ENCODE measurements at regions not wholly inside any gene's neighbourhood (a gene's known extent, or its start where the extent isn't known, plus 50 kb on each side); places are given as distances from the start of the nearest gene placed in this dataset.
"Not testable (repeated sequence)": the region's sequence is repeated elsewhere in the genome, so short reads cannot be mapped to it uniquely, and the experiment has no call there.

- DNase-seq (no peak), ATAC-seq (no peak)
- H3K9me3 ChIP-seq = no peaks in the 10 kb centered on the region
- H3K27me3 ChIP-seq (ENCODE audit: insufficient read depth in 3 of 3, low read length in 2 of 3) = no peaks in the 10 kb centered on the region
- H3K4me3 ChIP-seq = no peak overlapping the region
- intact Hi-C loops (cut with DNase I) = no loop called here
- TF ChIP-seq CTCF (IDR thresholded peaks at IDR 0.05) = no peak
- 41 to 55% (median 48%) methylated on average over 5 of the region's 5 CpGs for WGBS, 3 donors
- H3K36me3 ChIP-seq (ENCODE audit: insufficient read depth in 1 of 2, low read depth in 1 of 2) = no peaks in the 10 kb centered on the region
- H3K4me1 ChIP-seq = no peaks in the 10 kb centered on the region
- no peak overlapping the region for H3K27ac ChIP-seq
Measured at GRCh38 chr6:99147206-99147605, 199.5 kb upstream of the FBXL4 start.

- H3K4me1 ChIP-seq = no peaks in the 10 kb centered on the region
- no peak for ATAC-seq
- no peak overlapping the region for H3K4me3 ChIP-seq
- intact Hi-C loops (cut with DNase I) = no loop called here
- H3K27ac ChIP-seq = no peak overlapping the region
- H3K9me3 ChIP-seq = no peaks in the 10 kb centered on the region
- WGBS, 3 donors = 62 to 69% (median 68%) methylated on average over 4 of the region's 4 CpGs
- no peaks in the 10 kb centered on the region for H3K36me3 ChIP-seq (ENCODE audit: insufficient read depth in 1 of 2, low read depth in 1 of 2)
- H3K27me3 ChIP-seq (ENCODE audit: insufficient read depth in 3 of 3, low read length in 2 of 3) = no peaks in the 10 kb centered on the region
- no peak for DNase-seq
- TF ChIP-seq CTCF (IDR thresholded peaks at IDR 0.05) = no peak
Measured at GRCh38 chr6:99146711-99147110, 199.0 kb upstream of the FBXL4 start.

GRCh38 chr6:99145738-99146137, 198.0 kb upstream of the FBXL4 start:
- Histone ChIP-seq H3K27me3 (ENCODE audit: insufficient read depth in 3 of 3, low read length in 2 of 3) (no peaks in the 10 kb centered on the region), H3K27ac (no peak overlapping the region), H3K36me3 (ENCODE audit: insufficient read depth in 1 of 2, low read depth in 1 of 2) (no peaks in the 10 kb centered on the region), H3K9me3 (no peaks in the 10 kb centered on the region), H3K4me3 (no peak overlapping the region), H3K4me1 (no peaks in the 10 kb centered on the region)
- DNase-seq (no peak), ATAC-seq (no peak)
- TF ChIP-seq CTCF (IDR thresholded peaks at IDR 0.05) = no peak
- 58 to 68% (median 65%) methylated on average over 3 of the region's 3 CpGs for WGBS, 3 donors
- intact Hi-C loops (cut with DNase I) = no loop called here

GRCh38 chr6:99143108-99143861, 195.5 kb upstream of the FBXL4 start:
- Histone ChIP-seq H3K9me3 (no peaks in the 10 kb centered on the region), H3K4me1 (no peaks in the 10 kb centered on the region), H3K27ac (no peak overlapping the region), H3K27me3 (ENCODE audit: insufficient read depth in 3 of 3, low read length in 2 of 3) (no peaks in the 10 kb centered on the region), H3K4me3 (no peak overlapping the region), H3K36me3 (ENCODE audit: insufficient read depth in 1 of 2, low read depth in 1 of 2) (no peaks in the 10 kb centered on the region)
- 63 to 76% (median 70%) methylated on average over 5 of the region's 5 CpGs for WGBS, 3 donors
- TF ChIP-seq CTCF (IDR thresholded peaks at IDR 0.05) = no peak
- DNase-seq = no peak
- intact Hi-C loops (cut with DNase I) = no loop called here
- ATAC-seq = no peak

- H3K27ac ChIP-seq; H3K27me3 ChIP-seq (ENCODE audit: insufficient read depth in 3 of 3, low read length in 2 of 3); intact Hi-C loops (cut with DNase I); H3K4me3 ChIP-seq; H3K9me3 ChIP-seq; H3K4me1 ChIP-seq; ATAC-seq; H3K36me3 ChIP-seq (ENCODE audit: insufficient read depth in 1 of 2, low read depth in 1 of 2); DNase-seq: not testable (repeated sequence)
- WGBS, 3 donors = 92 to 94% (median 94%) methylated on average over 7 to 20 of the region's 29 CpGs
Measured at GRCh38 chr6:99141906-99142305, 194.2 kb upstream of the FBXL4 start.

Data from psoas muscle (tissue), 7 donors.